ENCODE measurements at regions not wholly inside any gene's neighbourhood (a gene's known extent, or its start where the extent isn't known, plus 50 kb on each side); places are given as distances from the start of the nearest gene placed in this dataset.

DNA sequence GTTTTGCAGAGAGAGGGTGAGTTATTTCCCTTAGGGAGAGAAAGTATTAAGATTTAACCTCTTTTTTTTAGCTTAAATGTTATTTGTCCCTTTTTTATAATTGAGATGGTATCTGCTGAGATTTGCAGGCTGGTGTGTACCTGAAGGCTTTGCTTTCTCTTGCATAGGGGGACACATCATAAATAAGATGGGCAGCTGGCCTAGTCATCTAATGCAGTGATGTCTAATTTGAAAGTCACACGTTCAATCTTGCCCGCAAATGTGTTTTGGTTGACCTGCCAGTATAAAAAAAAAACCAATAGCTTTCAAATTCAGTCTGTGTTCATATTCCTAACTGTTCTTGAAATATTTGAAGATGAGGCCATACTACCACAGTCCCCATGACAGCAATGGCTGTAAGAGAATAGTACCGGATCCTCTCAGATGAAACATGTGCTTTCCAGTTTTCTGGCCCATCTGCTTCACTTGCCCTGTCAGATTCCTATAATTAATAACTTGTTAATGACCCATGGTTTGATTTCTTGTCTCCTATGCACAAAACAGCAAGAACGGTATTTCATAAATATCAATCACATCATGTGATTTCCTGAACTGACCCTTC, 914.2 kb downstream of the IPMK start:
- TF ChIP-seq CTCF (IDR thresholded peaks at IDR 0.05) = no peak
- TF ChIP-seq POLR2A (IDR thresholded peaks at IDR 0.05) = no peak

Data from tibial nerve (tissue), 3 donors.